CD4-positive, alpha-beta T cell treated with Interferon gamma for 1 hour (primary cell): ENCODE measurements at regions not wholly inside any gene's neighbourhood (a gene's known extent, or its start where the extent isn't known, plus 50 kb on each side); places are given as distances from the start of the nearest gene placed in this dataset.

Experiments used
- DNase-seq: peaks from one replicate; pipeline ENCODE4 v3.0.0-alpha.2; 2020

DNA sequence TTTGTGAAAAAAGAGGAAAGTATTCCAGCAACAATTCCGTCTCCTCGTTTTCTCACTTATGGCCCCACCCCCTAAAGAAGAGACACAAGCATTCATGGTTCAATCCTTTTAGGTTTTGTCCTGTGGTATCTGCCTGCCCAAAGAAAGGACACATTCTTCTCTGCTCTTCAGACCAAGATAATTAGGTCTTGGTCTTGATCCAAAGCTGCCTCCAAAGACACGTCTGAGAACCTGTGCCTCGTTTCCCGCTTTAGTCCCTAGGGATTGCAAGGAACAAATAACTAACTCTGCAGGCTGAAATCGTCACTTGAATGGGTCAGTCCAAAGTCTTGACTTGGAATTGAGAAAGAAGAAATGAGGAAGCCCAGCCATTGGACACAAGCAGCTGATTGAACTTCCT, 202.7 kb upstream of the FAR2 start:
- no peak for DNase-seq

- DNase-seq: no peak
Observed at GRCh38 chr12:28948685-28949084, 200.4 kb upstream of the FAR2 start.

DNA sequence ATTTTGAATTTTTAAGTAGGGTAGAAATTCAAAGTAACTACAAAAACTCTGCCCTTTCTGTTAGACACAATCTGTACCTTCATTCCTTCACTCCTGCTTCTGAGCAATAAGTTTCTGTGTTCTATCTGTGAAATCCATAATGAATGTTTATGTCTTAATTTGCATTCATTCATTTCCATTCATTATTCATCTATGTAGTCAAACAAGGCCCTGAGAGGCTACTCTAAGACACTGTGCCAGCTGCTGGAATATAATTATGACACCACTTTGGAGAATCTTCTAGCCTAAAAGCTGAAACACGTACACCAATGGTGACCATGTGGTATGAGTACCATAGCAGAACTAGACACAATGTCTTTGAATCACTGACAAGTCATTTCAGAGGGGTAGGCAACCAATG, 199.9 kb upstream of the FAR2 start:
- DNase-seq: no peak

- DNase-seq: no peak
Observed at GRCh38 chr12:28950049-28950448, 199.0 kb upstream of the FAR2 start.

GRCh38 chr12:28951935-28952334, 197.1 kb upstream of the FAR2 start:
- no peak for DNase-seq

DNA sequence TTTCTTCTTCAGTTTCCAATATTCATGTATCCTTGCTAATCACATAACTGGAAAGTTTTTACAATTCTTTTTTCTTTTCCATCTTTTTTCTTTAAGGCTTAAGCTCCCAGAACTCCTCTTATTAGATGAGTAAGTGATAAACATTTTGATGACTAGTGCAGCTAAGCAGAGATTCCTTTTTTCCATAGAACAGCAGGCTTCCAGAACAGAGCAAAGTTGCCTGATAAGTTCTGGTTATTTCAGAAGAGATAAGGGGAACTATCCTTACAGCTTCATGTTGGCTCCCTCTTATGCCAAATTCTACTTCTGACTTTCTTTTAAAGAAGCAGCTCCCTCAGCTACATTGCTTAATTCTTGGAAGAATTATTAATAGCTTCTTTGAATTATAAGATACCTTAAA, 194.7 kb upstream of the FAR2 start:
- no peak for DNase-seq

- DNase-seq: no peak
Observed at GRCh38 chr12:28955491-28955890, 193.6 kb upstream of the FAR2 start.

GRCh38 chr12:28955931-28956330, 193.1 kb upstream of the FAR2 start:
- DNase-seq: no peak

- no peak for DNase-seq
Observed at GRCh38 chr12:28958553-28959195, 190.4 kb upstream of the FAR2 start.

DNA sequence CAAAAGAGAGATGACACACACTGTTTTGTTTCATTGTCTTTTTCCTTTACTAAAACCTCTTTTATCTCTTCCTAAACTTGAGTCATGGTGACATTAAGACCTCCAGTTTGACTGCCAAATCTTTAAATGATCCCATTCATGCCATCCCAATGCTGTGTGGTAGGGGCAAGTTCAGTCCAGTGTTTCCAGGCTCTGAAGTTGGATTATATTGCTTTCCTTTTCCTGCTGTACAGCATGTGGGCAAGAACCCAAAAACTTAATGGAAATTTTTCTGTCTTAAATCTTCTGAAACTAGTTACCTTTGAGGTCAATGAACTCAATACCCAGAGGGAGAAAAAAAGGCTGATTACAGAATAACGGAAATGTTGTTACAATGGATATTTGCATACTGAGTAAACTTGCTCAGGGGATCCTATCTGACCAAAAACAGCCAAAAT, 187.1 kb upstream of the FAR2 start:
- no peak for DNase-seq

GRCh38 chr12:28963554-28963953, 185.5 kb upstream of the FAR2 start:
- no peak for DNase-seq

- no peak for DNase-seq
Observed at GRCh38 chr12:28966046-28966780, 182.9 kb upstream of the FAR2 start.

DNA sequence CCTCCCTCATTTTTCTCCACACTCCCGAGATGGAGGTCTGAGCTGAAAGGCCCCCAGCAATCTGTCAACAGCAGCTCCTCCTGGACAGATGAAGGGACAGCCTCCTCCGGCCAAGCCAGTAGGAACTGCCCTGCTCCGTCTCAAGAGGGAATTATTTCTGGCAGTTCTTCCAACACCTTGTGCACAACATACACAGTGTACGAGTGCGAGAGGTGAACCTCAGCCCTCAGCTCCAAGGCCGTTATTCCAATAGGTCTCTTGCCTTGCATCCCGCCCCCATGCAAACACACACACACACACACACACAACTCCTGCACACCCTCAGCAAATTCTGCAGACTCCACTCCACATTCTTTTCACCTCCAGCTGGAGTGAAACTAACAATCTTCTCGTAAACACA, 181.7 kb upstream of the FAR2 start:
- no peak for DNase-seq

GRCh38 chr12:28973491-28973890, 175.6 kb upstream of the FAR2 start:
- no peak for DNase-seq

DNA sequence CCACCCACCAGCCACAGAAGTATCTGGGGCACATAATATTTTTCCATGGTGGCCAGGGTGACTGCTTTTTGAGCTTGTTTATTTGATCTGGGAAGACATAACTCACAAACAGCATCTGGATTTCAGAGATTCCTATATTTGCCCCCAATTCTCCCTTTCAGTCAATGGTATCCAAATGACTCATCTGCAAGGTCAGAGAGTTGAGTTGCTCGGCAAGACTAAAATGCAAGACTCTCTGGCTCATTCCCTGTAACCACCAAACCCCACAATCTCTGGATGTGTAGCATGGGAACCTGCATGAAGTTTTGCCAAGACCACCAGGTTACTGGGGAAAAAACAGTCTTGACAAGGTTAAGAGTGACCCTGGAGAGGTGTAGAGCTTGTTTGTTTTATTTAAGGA, 174.9 kb upstream of the FAR2 start:
- no peak for DNase-seq

- DNase-seq: no peak
Observed at GRCh38 chr12:28974883-28975282, 174.2 kb upstream of the FAR2 start.

DNA sequence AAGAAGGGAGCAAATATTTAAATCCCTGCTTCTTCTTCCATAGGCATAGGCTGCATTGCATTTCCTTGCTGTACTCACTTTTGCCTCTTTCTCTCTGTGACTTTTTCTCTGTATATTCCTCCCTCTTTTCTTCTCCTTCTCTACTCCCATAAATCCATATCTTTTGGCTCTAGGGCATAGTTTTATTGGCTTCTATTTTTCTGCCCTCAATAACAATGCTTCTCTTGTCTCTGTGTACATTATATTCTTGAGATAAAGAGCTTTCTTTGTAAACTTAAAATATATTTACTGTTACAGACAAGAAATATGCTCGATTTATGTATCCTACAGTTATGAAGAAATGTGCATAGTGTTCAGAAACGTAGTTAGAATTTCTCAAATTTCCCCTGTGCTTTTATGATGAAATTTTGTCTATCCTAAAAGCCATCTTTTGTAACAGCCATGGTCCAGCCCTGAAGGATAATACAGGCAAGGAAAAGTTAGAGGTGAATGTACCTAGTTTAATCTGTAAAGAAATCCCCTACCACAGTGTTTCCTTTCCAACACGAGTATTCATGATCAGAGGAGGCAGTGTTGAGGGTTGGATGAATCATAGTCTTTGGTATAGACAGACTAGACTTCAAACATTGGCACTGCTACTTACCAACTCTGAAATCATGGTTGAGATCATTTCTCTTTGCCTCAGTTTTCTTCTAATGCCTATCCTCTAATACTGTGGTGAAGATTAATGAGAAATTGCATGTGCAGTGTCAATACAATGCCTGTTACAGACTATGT, 173.3 kb upstream of the FAR2 start:
- DNase-seq: no peak

- DNase-seq: no peak
Observed at GRCh38 chr12:28980436-28980835, 168.6 kb upstream of the FAR2 start.

DNA sequence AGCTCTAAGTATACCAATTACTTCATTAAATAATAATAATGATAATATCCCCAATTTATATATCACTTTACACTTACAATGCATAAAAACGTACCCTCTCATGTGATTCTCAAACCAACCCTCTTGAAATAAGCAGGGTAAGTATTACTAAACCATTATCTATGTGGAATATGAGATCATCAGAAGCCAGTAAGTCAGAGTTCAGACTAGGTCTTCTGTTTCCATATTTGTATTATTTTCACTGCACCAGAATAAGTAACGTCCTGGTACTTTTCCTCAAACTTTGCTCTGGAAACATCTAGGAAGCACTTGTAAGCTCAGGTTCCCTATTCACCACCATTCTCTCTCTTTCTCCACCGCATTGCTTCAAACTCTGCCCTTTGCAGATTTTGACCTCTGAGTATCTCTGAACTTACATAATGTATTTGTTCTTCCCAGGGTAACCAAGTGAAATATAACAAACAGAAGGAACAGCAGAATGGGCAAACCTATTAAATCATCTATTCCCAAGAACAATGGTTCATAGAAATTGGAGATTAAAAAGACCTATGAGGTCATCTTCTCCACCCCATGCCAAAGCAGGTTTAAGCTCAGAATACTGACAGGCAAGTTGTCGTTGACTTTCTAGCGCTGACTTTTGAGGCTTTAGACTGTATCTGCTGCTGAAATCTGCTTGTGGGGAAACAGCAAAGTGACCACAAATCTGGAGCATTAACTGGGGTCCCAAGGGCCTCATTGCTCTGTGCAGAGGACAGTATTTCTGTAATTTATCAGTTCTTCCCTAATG, 161.3 kb upstream of the FAR2 start:
- DNase-seq: no peak

DNA sequence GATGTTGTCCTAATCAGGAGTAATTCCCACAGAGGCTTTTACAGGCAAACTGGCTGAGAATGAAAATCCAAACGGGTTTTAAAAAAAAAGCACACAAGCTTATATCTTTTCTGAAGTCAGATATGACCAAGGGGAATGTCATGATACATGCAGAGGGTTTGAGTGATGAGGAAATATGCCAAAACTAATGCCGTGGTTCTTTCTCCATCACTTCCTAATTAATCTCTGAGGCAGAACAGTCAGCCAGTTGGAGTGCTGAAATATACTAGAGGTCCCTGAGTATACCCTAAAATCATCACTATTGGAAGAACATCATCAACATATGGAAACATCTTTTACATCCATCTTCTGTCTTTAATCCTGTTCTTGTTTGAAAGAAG, 160.8 kb upstream of the FAR2 start:
- no peak for DNase-seq

DNA sequence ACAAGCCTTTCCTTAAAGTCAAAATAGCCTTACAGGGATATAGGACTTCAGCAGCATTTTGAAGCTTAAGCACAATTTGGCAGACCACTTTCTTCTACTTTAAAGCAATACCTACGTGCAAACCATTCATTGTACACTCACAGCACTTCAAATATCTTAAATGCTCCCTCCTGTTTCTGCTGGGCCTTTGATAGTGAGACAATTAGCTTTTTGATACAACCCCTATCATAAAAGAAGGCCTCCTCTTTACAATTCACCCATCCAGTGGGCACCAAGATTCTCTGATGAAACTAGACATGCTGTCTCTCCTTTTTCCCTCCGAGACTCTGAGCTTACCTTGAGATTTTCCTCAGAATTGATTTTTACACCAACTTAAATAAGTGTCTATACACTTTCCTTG, 157.5 kb upstream of the FAR2 start:
- DNase-seq: no peak

- DNase-seq: no peak
Observed at GRCh38 chr12:28993720-28994119, 155.4 kb upstream of the FAR2 start.

DNA sequence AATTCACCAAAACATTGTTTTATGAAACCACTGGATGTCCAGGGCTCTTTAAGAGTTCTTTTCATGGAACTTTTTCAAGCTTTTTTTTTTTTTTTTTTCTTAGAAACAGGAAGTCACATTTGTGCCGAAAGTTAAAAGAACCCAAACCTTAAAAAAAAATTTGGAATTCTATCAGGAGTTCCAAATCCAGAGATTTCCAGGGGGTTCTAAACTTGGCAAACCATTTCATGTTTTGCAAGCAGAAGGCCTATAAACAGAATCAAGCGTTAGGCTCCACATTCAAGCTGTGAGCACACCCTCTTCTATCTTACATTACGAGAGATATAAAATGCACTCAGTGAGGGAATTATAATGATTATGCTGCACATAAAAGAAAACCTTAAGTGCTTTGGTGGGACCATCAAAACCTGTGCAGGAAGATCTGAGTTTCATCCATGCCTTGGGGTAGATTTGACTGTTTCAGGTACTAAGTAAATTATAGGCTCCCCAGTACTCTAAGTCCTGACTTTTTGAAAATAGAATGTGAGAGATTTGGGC, 154.8 kb upstream of the FAR2 start:
- no peak for DNase-seq
